HCT116 (cell line): ENCODE measurements at regions not wholly inside any gene's neighbourhood (a gene's known extent, or its start where the extent isn't known, plus 50 kb on each side); places are given as distances from the start of the nearest gene placed in this dataset.

Experiments
- ATAC-seq: fragments of 200-7000 bp; cut with Tn5 transposase; 2 replicates; pipeline ENCODE4 v1.9.1; 2020; ENCODE audit warnings: mild to moderate bottlenecking, moderate library complexity
- BruUV-seq: library from RNA; stranded (reverse); fragments of 400-500 nt; replicated peaks from 2 replicates; lab custom pipeline; 2021; lab: Mats Ljungman, UMichigan
- CTCF ChIA-PET: fragments of 300-600 bp; sonication (Branson Sonifier 250); formaldehyde crosslinking; loops from one replicate; lab custom pipeline; 2021; ENCODE audit warnings: antibody characterized with exemption; lab: Charles Lee
- POLR2A ChIA-PET: fragments of 300-600, 350-600 bp; sonication (Branson Sonifier 250); formaldehyde crosslinking; loops from one replicate; lab custom pipeline; 2021; ENCODE audit warnings: antibody characterized with exemption; lab: Charles Lee
- RAD21 ChIA-PET, 2 experiments: fragments of 300-600 bp; sonication (Branson Sonifier 250); formaldehyde crosslinking; loops; one replicate each; lab custom pipeline; 2023; ENCODE audit warnings: low total read pairs in 2 of 2; ENCODE audit not compliant: uncharacterized antibody in 2 of 2, unreplicated experiment in 2 of 2, low non-redundant PET in 1 of 2; lab: Charles Lee
- DNase-seq: peaks from one replicate; pipeline ENCODE4 v3.0.0-alpha.2; 2010; ENCODE audit warnings: low read depth, low spot score
- H2AFZ ChIP-seq: fragments of 200-600 bp; shearing (Covaris generic), sonication (generic); 2 replicates; pipeline ENCODE4 v1.6.1; 2017; ENCODE audit warnings: low read depth, mixed run types, mixed read lengths, antibody characterized with exemption, low read length; ENCODE audit not compliant: poor library complexity, severe bottlenecking
- H3K27ac ChIP-seq: 2 replicates; pipeline ENCODE4 v1.5.1; 2012; ENCODE audit warnings: low read depth, low read length
- H3K27me3 ChIP-seq: fragments of 200-600 bp; sonication (generic); 2 replicates; pipeline ENCODE4 v1.6.1; 2016; ENCODE audit warnings: mixed run types, low read length, mixed read lengths; ENCODE audit not compliant: insufficient read depth
- H3K36me3 ChIP-seq, 2 experiments: fragments of 200-500 bp in 1 of 2; fragments of 200-600 bp in 1 of 2; sonication (Bioruptor generic) in 1 of 2; sonication (generic) in 1 of 2; 2 replicates each; pipeline versions ENCODE4 v1.5.1 to v1.6.1; 2014 to 2016; ENCODE audit warnings: low read length in 2 of 2, inconsistent platforms in 1 of 2, mixed read lengths in 1 of 2, mixed run types in 1 of 2; ENCODE audit not compliant: insufficient read depth in 2 of 2, control insufficient read depth in 1 of 2
- H3K4me1 ChIP-seq, 2 experiments: fragments of 200-600 bp in 1 of 2; sonication (generic) in 1 of 2; 2 replicates each; pipeline versions ENCODE4 v1.5.1 to v1.6.1; 2012 to 2017; ENCODE audit warnings: low read length in 2 of 2, inconsistent platforms in 1 of 2, mild to moderate bottlenecking in 1 of 2, mixed read lengths in 1 of 2, mixed run types in 1 of 2, moderate library complexity in 1 of 2; ENCODE audit not compliant: insufficient read depth in 2 of 2, control insufficient read depth in 1 of 2
- H3K4me2 ChIP-seq: fragments of 200-600 bp; sonication (generic); 2 replicates; pipeline ENCODE4 v1.6.1; 2017; ENCODE audit warnings: mixed run types, low read length, mixed read lengths
- H3K4me3 ChIP-seq, 2 experiments: fragments of 200-600 bp in 1 of 2; sonication (generic) in 1 of 2; replicated peaks in 1 of 2; 2 replicates each; pipeline ENCODE4 v1.5.1; 2011 to 2016; ENCODE audit warnings: low read length in 2 of 2, control low read depth in 1 of 2, low read depth in 1 of 2, mild to moderate bottlenecking in 1 of 2, mixed read lengths in 1 of 2, mixed run types in 1 of 2
- H3K79me2 ChIP-seq: fragments of 200-600 bp; sonication (generic); 2 replicates; pipeline ENCODE4 v1.6.1; 2017; ENCODE audit warnings: mild to moderate bottlenecking, mixed run types, low read length, moderate library complexity, mixed read lengths; ENCODE audit not compliant: insufficient read depth
- H3K9ac ChIP-seq: fragments of 200-600 bp; sonication (generic); 2 replicates; pipeline ENCODE4 v1.6.1; 2016; ENCODE audit warnings: low read length, mixed read lengths
- H3K9me2 ChIP-seq: fragments of 200-600 bp; sonication (generic), shearing (Covaris generic); 2 replicates; pipeline ENCODE4 v1.6.1; 2017; ENCODE audit warnings: mixed run types, mild to moderate bottlenecking, moderate library complexity; ENCODE audit not compliant: insufficient read depth
- H3K9me3 ChIP-seq, 2 experiments: fragments of 200-500 bp in 1 of 2; fragments of 200-600 bp in 1 of 2; sonication (Bioruptor generic) in 1 of 2; sonication (generic) in 1 of 2; 2 replicates each; pipeline ENCODE4 v1.6.1; 2014 to 2017; ENCODE audit warnings: low read length in 2 of 2, mixed read lengths in 2 of 2, inconsistent platforms in 1 of 2, low read depth in 1 of 2, mild to moderate bottlenecking in 1 of 2, mixed run types in 1 of 2, moderate library complexity in 1 of 2; ENCODE audit not compliant: control insufficient read depth in 1 of 2, insufficient read depth in 1 of 2
- H4K20me1 ChIP-seq: fragments of 200-600 bp; sonication (generic), shearing (Covaris generic); 2 replicates; pipeline ENCODE4 v1.6.1; 2017; ENCODE audit warnings: mixed run types, mild to moderate bottlenecking, moderate library complexity; ENCODE audit not compliant: insufficient read depth
- EGR1 ChIP-seq: IDR thresholded peaks from 2 replicates; pipeline ENCODE4 v1.6.1; 2012; ENCODE audit warnings: low read depth
- ELF1 ChIP-seq: IDR thresholded peaks from 2 replicates; pipeline ENCODE4 v1.6.1; 2012; ENCODE audit warnings: low read depth, borderline replicate concordance
- EZH2phosphoT487 ChIP-seq: fragments of 200-600 bp; IDR thresholded peaks from 2 replicates; pipeline ENCODE4 v1.6.1; 2018; ENCODE audit warnings: antibody characterized with exemption, borderline replicate concordance
- FOSL1 ChIP-seq: IDR thresholded peaks from 2 replicates; pipeline ENCODE4 v1.6.1; 2012; ENCODE audit warnings: low read depth
- MAX ChIP-seq: IDR thresholded peaks from 2 replicates; pipeline ENCODE4 v1.6.1; 2012
- POLR2A ChIP-seq: IDR thresholded peaks from 2 replicates; pipeline ENCODE4 v1.7.0; 2011; ENCODE audit warnings: borderline replicate concordance; ENCODE audit not compliant: insufficient read depth, insufficient read length; ENCODE audit errors: extremely low read depth
- RAD21 ChIP-seq: IDR thresholded peaks from 2 replicates; pipeline ENCODE4 v1.6.1; 2012; ENCODE audit warnings: low read depth, mild to moderate bottlenecking
- SP1 ChIP-seq: IDR thresholded peaks from 2 replicates; pipeline ENCODE4 v1.6.1; 2012; ENCODE audit warnings: low read depth
- SRF ChIP-seq: IDR thresholded peaks from 2 replicates; pipeline ENCODE4 v1.6.1; 2012; ENCODE audit warnings: low read depth
- YY1 ChIP-seq: IDR thresholded peaks from 2 replicates; pipeline ENCODE4 v1.6.1; 2011; ENCODE audit warnings: low read length, low read depth, moderate library complexity, mild to moderate bottlenecking; ENCODE audit not compliant: insufficient replicate concordance; ENCODE audit errors: extremely low read depth
- ZFX ChIP-seq: fragments of 450-650 bp; IDR thresholded peaks from 2 replicates; pipeline ENCODE4 v1.6.1; 2017
- ZNF274 ChIP-seq: fragments of 200-500 bp; sonication (Bioruptor generic); IDR thresholded peaks from 2 replicates; pipeline ENCODE4 v1.6.1; 2014; ENCODE audit warnings: mild to moderate bottlenecking, low read depth, low read length, inconsistent platforms
- intact Hi-C: fragments of 100-400 bp; cut with micrococcal nuclease; formaldehyde crosslinking; loops from 2 replicates; pipeline ENCODE4 v1.10.0; 2022
- TF ChIP-seq, protein P1 (sequence below), 3 experiments: fragments of 200-600 bp in 1 of 3; sonication (generic) in 1 of 3; IDR thresholded peaks in 2 of 3; conservative IDR thresholded peaks in 1 of 3; 2 replicates each; pipeline ENCODE4 v1.5.1; 2012 to 2017; ENCODE audit warnings: low read depth in 2 of 3, low read length in 2 of 3, antibody characterized with exemption in 1 of 3, borderline replicate concordance in 1 of 3, control low read depth in 1 of 3, mild to moderate bottlenecking in 1 of 3, mixed read lengths in 1 of 3, mixed run types in 1 of 3, moderate library complexity in 1 of 3; ENCODE audit not compliant: insufficient read depth in 1 of 3

- Histone ChIP-seq H4K20me1 (no peaks in the 10 kb centered on the region), H3K79me2 (no peaks in the 10 kb centered on the region), H3K9ac (peak overlapping the region; percentile 52; the same call in 1 of the 2 replicates), H3K9me2 (no peaks in the 10 kb centered on the region), H3K36me3 (no peaks in the 10 kb centered on the region), H2AFZ (no peak overlapping the region), H3K27ac (no peak overlapping the region), H3K4me3 (no peak overlapping the region), H3K4me1 (peaks cover 41 to 55% of the 10 kb centered on the region in 2 experiments), H3K9me3 (no peaks in the 10 kb centered on the region), H3K4me2 (peak overlapping the region; percentile 82; the same call in 1 of the 2 replicates), H3K27me3 (no peaks in the 10 kb centered on the region)
- RAD21 ChIA-PET: no interaction called here
- ATAC-seq (no peak), DNase-seq (no peak)
- intact Hi-C loops: no loop called here
- no TSS peak for BruUV-seq
- no peak for TF ChIP-seq POLR2A
- no peak for TF ChIP-seq ZFX
- TF ChIP-seq ELF1: no peak
- no peak for TF ChIP-seq MAX
- no peak for TF ChIP-seq EGR1
- no peak for TF ChIP-seq EZH2phosphoT487
- TF ChIP-seq SRF: no peak
- TF ChIP-seq SP1: no peak
- no peak for TF ChIP-seq YY1
- TF ChIP-seq FOSL1: no peak
- no peak for TF ChIP-seq ZNF274
- TF ChIP-seq RAD21: no peak
- POLR2A ChIA-PET: no interaction called here
- CTCF ChIA-PET: no interaction called here
These were observed 60.3 kb upstream of the GPC1 start for GRCh38 chr2:240375024-240375645.

DNA sequence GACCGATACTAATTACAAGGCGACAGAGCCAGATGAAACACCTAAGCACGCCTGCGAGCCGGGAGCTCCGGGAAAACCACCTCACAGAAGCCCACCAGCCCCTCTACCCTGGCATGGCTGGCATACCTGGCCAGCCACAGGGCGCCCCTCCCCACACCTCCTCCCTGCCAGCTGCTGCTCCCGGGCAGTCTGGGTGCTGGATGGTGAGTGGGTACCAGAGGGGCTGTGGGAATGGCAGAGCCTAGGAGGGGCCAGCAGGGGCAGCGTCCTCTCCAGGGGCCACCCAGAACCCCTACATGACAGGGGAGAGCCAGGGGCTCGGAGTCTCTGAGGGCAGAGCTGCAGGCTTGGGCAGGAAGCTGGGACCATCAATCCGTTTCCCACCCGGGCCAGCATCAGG lies 58.7 kb upstream of the GPC1 start:
- Histone ChIP-seq H3K4me3 (no peak overlapping the region), H3K4me2 (no peak overlapping the region), H3K9me3 (no peaks in the 10 kb centered on the region), H4K20me1 (no peaks in the 10 kb centered on the region), H3K27me3 (no peaks in the 10 kb centered on the region), H3K9me2 (no peaks in the 10 kb centered on the region), H3K79me2 (no peaks in the 10 kb centered on the region), H3K27ac (no peak overlapping the region), H3K9ac (no peak overlapping the region), H3K36me3 (no peaks in the 10 kb centered on the region), H2AFZ (no peak overlapping the region), H3K4me1 (peaks cover 25 to 38% of the 10 kb centered on the region in 2 experiments)
- DNase-seq: no peak
- TF ChIP-seq, protein P1, sequence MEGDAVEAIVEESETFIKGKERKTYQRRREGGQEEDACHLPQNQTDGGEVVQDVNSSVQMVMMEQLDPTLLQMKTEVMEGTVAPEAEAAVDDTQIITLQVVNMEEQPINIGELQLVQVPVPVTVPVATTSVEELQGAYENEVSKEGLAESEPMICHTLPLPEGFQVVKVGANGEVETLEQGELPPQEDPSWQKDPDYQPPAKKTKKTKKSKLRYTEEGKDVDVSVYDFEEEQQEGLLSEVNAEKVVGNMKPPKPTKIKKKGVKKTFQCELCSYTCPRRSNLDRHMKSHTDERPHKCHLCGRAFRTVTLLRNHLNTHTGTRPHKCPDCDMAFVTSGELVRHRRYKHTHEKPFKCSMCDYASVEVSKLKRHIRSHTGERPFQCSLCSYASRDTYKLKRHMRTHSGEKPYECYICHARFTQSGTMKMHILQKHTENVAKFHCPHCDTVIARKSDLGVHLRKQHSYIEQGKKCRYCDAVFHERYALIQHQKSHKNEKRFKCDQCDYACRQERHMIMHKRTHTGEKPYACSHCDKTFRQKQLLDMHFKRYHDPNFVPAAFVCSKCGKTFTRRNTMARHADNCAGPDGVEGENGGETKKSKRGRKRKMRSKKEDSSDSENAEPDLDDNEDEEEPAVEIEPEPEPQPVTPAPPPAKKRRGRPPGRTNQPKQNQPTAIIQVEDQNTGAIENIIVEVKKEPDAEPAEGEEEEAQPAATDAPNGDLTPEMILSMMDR (IDR thresholded peaks at IDR 0.05 in 2 of 3, conservative IDR thresholded peaks at IDR 0.05 in 1 of 3; ENCODE audit: borderline replicate concordance in 1 of 3, insufficient read depth in 1 of 3, low read depth in 2 of 3, low read length in 2 of 3): 0 out of 6 replicates have a peak, but pooled peaks of 1 of the 3 experiments have one; percentile 9
- no peak for TF ChIP-seq SRF
- ChIA-PET RAD21 (no interaction called here), POLR2A (no interaction called here), CTCF (no interaction called here)
- intact Hi-C loops: no loop called here
- no TSS peak for BruUV-seq
- no peak for ATAC-seq
